ENCODE measurements at regions not wholly inside any gene's neighbourhood (a gene's known extent, or its start where the extent isn't known, plus 50 kb on each side); places are given as distances from the start of the nearest gene placed in this dataset.

- TF ChIP-seq, protein P1, sequence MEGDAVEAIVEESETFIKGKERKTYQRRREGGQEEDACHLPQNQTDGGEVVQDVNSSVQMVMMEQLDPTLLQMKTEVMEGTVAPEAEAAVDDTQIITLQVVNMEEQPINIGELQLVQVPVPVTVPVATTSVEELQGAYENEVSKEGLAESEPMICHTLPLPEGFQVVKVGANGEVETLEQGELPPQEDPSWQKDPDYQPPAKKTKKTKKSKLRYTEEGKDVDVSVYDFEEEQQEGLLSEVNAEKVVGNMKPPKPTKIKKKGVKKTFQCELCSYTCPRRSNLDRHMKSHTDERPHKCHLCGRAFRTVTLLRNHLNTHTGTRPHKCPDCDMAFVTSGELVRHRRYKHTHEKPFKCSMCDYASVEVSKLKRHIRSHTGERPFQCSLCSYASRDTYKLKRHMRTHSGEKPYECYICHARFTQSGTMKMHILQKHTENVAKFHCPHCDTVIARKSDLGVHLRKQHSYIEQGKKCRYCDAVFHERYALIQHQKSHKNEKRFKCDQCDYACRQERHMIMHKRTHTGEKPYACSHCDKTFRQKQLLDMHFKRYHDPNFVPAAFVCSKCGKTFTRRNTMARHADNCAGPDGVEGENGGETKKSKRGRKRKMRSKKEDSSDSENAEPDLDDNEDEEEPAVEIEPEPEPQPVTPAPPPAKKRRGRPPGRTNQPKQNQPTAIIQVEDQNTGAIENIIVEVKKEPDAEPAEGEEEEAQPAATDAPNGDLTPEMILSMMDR (IDR thresholded peaks at IDR 0.05; ENCODE audit: low read depth, low read length, missing control alignments), result no peak
- H3K4me3 ChIP-seq (ENCODE audit: low read depth, low read length), result no peak overlapping the region
- in situ Hi-C loops (cut with HindIII; ENCODE audit: low sequenced_read_pairs), result loop anchor here (5.0 kb wide), 1 partner anchor 51 kb away; no protein-coding TSS in a partner anchor
- DNase-seq (ENCODE audit: low read depth), result no peak
Measured at GRCh38 chr2:236317938-236318396, 53.8 kb upstream of the ASB18 start.

- DNase-seq (ENCODE audit: low read depth), result no peak
- in situ Hi-C loops (cut with HindIII; ENCODE audit: low sequenced_read_pairs), result loop anchor here (5.0 kb wide), 1 partner anchor 51 kb away; no protein-coding TSS in a partner anchor
- H3K4me3 ChIP-seq (ENCODE audit: low read depth, low read length), result no peak overlapping the region
- TF ChIP-seq, protein P1 (IDR thresholded peaks at IDR 0.05; ENCODE audit: low read depth, low read length, missing control alignments), result no peak
Measured at GRCh38 chr2:236318401-236318800, 54.2 kb upstream of the ASB18 start.

DNA sequence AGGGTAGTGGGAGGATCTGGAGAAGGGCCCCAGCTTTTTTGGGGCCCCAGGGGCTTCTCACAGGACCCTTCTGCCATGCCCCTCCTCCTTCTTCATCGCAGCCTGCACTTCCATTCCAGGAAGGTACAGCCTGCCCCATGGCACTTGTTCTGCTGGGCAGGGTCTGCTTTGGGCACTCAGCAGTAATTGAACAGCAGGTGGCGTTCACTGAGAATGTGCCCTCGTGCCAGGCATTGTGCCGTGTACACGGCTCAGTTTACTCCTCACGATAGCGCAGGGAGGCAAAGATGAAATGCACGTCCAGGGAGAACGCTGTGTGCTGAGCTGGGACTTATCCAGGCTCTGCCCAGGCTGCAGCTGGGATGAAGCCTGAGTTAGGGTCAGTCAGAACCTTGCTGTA, 54.8 kb upstream of the ASB18 start:
- H3K4me3 ChIP-seq (ENCODE audit: low read depth, low read length), result no peak overlapping the region
- in situ Hi-C loops (cut with HindIII; ENCODE audit: low sequenced_read_pairs), result loop anchor here (5.0 kb wide), 1 partner anchor 52 kb away; no protein-coding TSS in a partner anchor
- TF ChIP-seq, protein P1 (IDR thresholded peaks at IDR 0.05; ENCODE audit: low read depth, low read length, missing control alignments), result no peak
- no peak for DNase-seq (ENCODE audit: low read depth)

GRCh38 chr2:236321415-236321814, 57.2 kb upstream of the ASB18 start:
- in situ Hi-C loops (cut with HindIII; ENCODE audit: low sequenced_read_pairs), result no loop called here
- TF ChIP-seq, protein P1 (IDR thresholded peaks at IDR 0.05; ENCODE audit: low read depth, low read length, missing control alignments), result no peak
- no peak overlapping the region for H3K4me3 ChIP-seq (ENCODE audit: low read depth, low read length)
- no peak for DNase-seq (ENCODE audit: low read depth)

DNA sequence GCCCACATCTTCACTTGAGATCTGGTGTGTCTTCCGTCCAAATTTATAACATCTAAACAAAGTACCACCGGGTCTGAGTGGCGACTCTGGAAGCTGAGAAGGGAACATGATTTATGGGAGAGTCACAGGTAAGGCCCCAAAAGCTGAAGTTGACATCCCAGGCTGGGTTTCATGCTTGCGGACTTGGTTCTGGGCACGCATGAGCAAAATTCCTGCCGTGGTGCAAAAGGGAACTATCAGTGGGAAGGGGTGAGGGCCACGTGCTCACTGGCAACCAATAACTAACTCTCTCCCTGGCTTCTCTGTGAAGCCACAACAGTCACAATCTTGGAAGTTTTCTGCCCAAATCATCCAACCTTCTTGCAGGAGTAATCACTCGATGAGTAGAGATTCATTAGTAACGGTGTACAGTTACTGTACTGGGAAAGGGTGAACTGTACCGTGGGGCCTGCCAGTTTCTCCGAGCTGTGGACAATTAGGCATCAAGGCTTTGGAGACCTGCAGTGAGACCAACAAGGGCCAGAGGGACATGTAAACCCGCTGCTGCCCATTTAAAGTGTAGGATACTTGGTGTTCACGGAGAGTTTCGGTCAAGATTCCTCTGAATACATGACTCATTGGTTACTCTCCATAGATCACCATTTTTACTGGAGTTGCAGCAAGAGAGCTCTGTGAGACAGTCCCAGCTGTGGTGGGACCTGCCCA, 69.4 kb upstream of the ASB18 start:
- DNase-seq (ENCODE audit: low read depth), result no peak
- H3K4me3 ChIP-seq (ENCODE audit: low read depth, low read length), result no peak overlapping the region
- in situ Hi-C loops (cut with HindIII; ENCODE audit: low sequenced_read_pairs), result no loop called here
- TF ChIP-seq, protein P1 (IDR thresholded peaks at IDR 0.05; ENCODE audit: low read depth, low read length, missing control alignments), result no peak

DNA sequence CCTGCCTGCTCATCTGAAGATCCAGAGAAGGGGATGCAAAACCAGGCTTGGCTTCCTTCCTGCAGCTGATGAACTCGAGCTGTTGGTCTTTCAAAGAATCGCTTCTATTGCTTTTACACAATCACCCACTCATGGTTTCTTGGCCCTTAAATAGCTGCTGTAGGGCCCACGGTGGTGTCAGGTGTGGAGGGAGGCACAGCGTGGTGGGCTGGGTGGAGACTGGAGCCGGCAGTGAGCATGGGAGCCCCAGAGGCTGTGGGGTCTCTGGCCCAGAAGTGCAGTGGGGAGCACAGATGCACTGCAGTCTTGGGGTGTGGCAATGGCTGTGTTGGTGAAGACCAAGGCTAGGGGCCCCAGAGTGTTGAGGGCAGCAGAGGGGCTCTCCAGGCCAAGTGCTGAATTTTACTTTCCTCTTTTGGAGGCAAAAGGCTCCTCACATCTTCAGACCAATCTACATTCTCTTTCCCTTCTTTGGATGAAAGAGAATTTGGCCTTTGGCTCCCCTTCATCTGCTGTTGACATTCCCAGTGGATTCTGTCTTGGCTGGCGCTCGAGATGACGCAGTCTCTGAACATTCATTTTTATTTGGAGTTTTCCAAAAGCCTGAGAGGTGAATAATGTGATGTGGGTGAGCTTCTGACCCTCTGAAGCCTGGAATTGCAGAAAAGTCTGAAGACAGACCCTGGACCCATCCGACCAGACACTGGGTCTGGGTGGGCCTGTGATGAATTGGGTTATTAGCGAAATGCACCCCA, 70.1 kb upstream of the ASB18 start:
- TF ChIP-seq, protein P1 (IDR thresholded peaks at IDR 0.05; ENCODE audit: low read depth, low read length, missing control alignments), result no peak
- H3K4me3 ChIP-seq (ENCODE audit: low read depth, low read length), result no peak overlapping the region
- DNase-seq (ENCODE audit: low read depth), result no peak
- in situ Hi-C loops (cut with HindIII; ENCODE audit: low sequenced_read_pairs), result no loop called here

Measured in astrocyte of the cerebellum (primary cell).